Breast epithelium (tissue), 4 donors: ENCODE measurements at regions not wholly inside any gene's neighbourhood (a gene's known extent, or its start where the extent isn't known, plus 50 kb on each side); places are given as distances from the start of the nearest gene placed in this dataset.

Source experiments
- DNase-seq, 2 donors: peaks; one replicate each; pipeline ENCODE4 v3.0.0-alpha.2; 2019; ENCODE audit warnings: low spot score in 2 of 2
- H3K27ac ChIP-seq, 2 donors: fragments of 200-600 bp; sonication (generic) in 1 of 2; one replicate each; pipeline ENCODE4 v1.5.1; 2016 to 2019; ENCODE audit warnings: mild to moderate bottlenecking in 1 of 2
- H3K27me3 ChIP-seq, 2 donors: fragments of 200-600 bp; sonication (generic) in 1 of 2; one replicate each; pipeline versions ENCODE4 v1.5.1 to v1.6.0; 2017 to 2019; ENCODE audit warnings: control low read depth in 1 of 2, mild to moderate bottlenecking in 1 of 2
- H3K36me3 ChIP-seq: fragments of 200-600 bp; one replicate; pipeline ENCODE4 v1.5.1; 2019
- H3K4me1 ChIP-seq, 2 donors: fragments of 200-600 bp; sonication (generic); one replicate each; pipeline ENCODE4 v1.5.1; 2016 to 2019; ENCODE audit warnings: control low read depth in 1 of 2
- H3K4me3 ChIP-seq, 3 donors: fragments of 200-600 bp; sonication (generic); 1 replicate in 2 of 3; 2 replicates in 1 of 3; pipeline ENCODE4 v1.5.1; 2016 to 2019; ENCODE audit warnings: mild to moderate bottlenecking in 3 of 3, moderate library complexity in 2 of 3
- H3K9me3 ChIP-seq, 2 donors: fragments of 200-600 bp; sonication (generic) in 1 of 2; one replicate each; pipeline ENCODE4 v1.5.1; 2016 to 2019; ENCODE audit warnings: control low read depth in 1 of 2
- CTCF ChIP-seq, 3 donors: fragments of 450-650 bp; IDR thresholded peaks; one replicate each; pipeline ENCODE4 v1.5.1; 2016 to 2017; ENCODE audit warnings: antibody characterized with exemption in 3 of 3, mild to moderate bottlenecking in 3 of 3, moderate library complexity in 3 of 3
- POLR2A ChIP-seq: fragments of 450-650 bp; IDR thresholded peaks from one replicate; pipeline ENCODE4 v1.6.1; 2016; ENCODE audit warnings: antibody characterized with exemption, mild to moderate bottlenecking, moderate library complexity
- POLR2AphosphoS5 ChIP-seq, 3 donors: sonication (generic); formaldehyde crosslinking; IDR thresholded peaks; one replicate each; pipeline ENCODE4 v1.6.1; 2017; ENCODE audit warnings: antibody characterized with exemption in 3 of 3
- intact Hi-C: fragments of 100-400 bp; cut with DNase I; formaldehyde crosslinking; loops from one replicate; pipeline ENCODE4 v1.15.1; 2023; ENCODE audit warnings: low total_unique reads

- H3K4me3 ChIP-seq, result no peak overlapping the region
- no peaks in the 10 kb centered on the region for H3K36me3 ChIP-seq
- no peaks in the 10 kb centered on the region for H3K4me1 ChIP-seq
- H3K9me3 ChIP-seq, result peaks cover 18 to 20% of the 10 kb centered on the region in 2 donors
- H3K27ac ChIP-seq, result no peak overlapping the region
- no peaks in the 10 kb centered on the region for H3K27me3 ChIP-seq
- no peak for TF ChIP-seq CTCF (IDR thresholded peaks at IDR 0.05)
- no peak for TF ChIP-seq POLR2AphosphoS5 (IDR thresholded peaks at IDR 0.05)
- no peak for TF ChIP-seq POLR2A
- DNase-seq, result no peak
- intact Hi-C loops, result no loop called here
These were observed 858.2 kb upstream of the SOX9 start for GRCh38 chr17:71262586-71262985.

GRCh38 chr17:71267668-71268067 lies 853.2 kb upstream of the SOX9 start:
- TF ChIP-seq POLR2A, result no peak
- no peak for TF ChIP-seq POLR2AphosphoS5 (IDR thresholded peaks at IDR 0.05)
- TF ChIP-seq CTCF (IDR thresholded peaks at IDR 0.05), result no peak
- H3K4me1 ChIP-seq, result no peaks in the 10 kb centered on the region
- no peaks in the 10 kb centered on the region for H3K36me3 ChIP-seq
- no peaks in the 10 kb centered on the region for H3K27me3 ChIP-seq
- DNase-seq, result no peak
- no peak overlapping the region for H3K4me3 ChIP-seq
- no peak overlapping the region for H3K27ac ChIP-seq
- intact Hi-C loops, result no loop called here
- peaks cover 18 to 32% of the 10 kb centered on the region in 2 donors for H3K9me3 ChIP-seq

DNA sequence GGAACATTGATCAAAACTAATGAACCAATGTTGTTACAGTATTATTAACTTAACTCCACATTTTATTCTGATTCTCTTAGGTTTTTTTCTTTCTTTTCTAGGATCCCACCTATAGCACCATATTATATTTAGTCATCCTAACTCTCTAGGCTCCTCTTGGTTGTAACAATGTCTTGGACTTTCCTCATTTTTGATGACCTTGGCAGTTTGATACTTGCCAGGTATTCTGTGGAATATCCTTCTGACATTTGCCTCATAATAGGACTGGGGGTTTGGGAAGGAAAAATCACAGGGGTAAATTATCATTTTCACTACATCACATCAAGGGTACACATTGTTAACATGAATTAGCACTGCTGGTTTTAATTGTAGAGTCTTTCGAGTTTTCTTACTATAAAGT lies 851.6 kb upstream of the SOX9 start:
- H3K4me3 ChIP-seq, result no peak overlapping the region
- DNase-seq, result no peak
- H3K36me3 ChIP-seq, result no peaks in the 10 kb centered on the region
- peaks cover 18 to 32% of the 10 kb centered on the region in 2 donors for H3K9me3 ChIP-seq
- intact Hi-C loops, result no loop called here
- no peaks in the 10 kb centered on the region for H3K27me3 ChIP-seq
- TF ChIP-seq POLR2AphosphoS5 (IDR thresholded peaks at IDR 0.05) (no peak), POLR2A (no peak), CTCF (IDR thresholded peaks at IDR 0.05) (no peak)
- no peak overlapping the region for H3K27ac ChIP-seq
- no peaks in the 10 kb centered on the region for H3K4me1 ChIP-seq

DNA sequence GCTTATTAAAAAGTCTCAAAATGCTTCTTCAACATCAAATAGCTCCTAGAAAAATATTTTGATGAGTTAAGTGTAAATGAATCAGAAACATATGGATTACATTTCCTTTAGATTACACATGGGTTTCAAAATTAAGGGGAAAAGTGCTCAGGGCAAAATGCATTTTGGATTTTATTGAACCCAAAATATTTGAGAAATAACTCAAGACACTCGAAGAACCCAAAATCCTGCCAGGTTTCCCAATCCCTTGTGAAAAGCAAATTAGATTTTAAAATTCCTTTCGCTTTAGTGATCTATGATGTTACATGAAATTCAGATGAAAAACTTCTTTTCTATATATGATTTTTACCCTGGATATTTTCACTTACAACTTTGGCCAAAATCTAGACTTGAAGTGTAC lies 847.4 kb upstream of the SOX9 start:
- Histone ChIP-seq H3K4me3 (no peak overlapping the region), H3K9me3 (peaks cover 0 to 4% of the 10 kb centered on the region in 2 donors), H3K36me3 (no peaks in the 10 kb centered on the region), H3K4me1 (no peaks in the 10 kb centered on the region), H3K27me3 (no peaks in the 10 kb centered on the region), H3K27ac (no peak overlapping the region)
- DNase-seq, result no peak
- intact Hi-C loops, result no loop called here
- TF ChIP-seq POLR2AphosphoS5 (IDR thresholded peaks at IDR 0.05) (no peak), CTCF (IDR thresholded peaks at IDR 0.05) (no peak), POLR2A (no peak)

DNA sequence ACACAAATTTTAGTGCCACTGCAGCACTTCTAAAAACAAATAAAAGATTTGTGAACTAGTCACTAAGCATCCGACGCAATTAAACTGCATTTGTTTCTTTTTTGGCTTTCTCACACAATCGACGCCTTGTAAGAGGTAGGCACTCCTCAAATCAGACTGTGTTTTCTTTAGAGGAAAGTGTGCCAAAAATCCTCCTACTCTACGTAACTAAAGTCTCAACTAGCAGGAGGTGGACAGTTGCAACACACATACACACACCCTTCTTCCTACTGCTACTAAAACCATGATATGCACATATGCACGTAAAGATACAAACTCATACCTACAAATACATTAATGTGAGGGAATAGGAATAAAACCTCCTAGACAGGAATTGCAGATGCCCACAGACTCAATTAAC lies 844.7 kb upstream of the SOX9 start:
- no peak for DNase-seq
- Histone ChIP-seq H3K27ac (no peak overlapping the region), H3K36me3 (no peaks in the 10 kb centered on the region), H3K4me3 (no peak overlapping the region), H3K4me1 (no peaks in the 10 kb centered on the region), H3K27me3 (no peaks in the 10 kb centered on the region), H3K9me3 (no peaks in the 10 kb centered on the region)
- no peak for TF ChIP-seq POLR2AphosphoS5 (IDR thresholded peaks at IDR 0.05)
- TF ChIP-seq POLR2A, result no peak
- no peak for TF ChIP-seq CTCF (IDR thresholded peaks at IDR 0.05)
- intact Hi-C loops, result no loop called here
